ENCODE measurements at regions not wholly inside any gene's neighbourhood (a gene's known extent, or its start where the extent isn't known, plus 50 kb on each side); places are given as distances from the start of the nearest gene placed in this dataset.
"Not testable (repeated sequence)": the region's sequence is repeated elsewhere in the genome, so short reads cannot be mapped to it uniquely, and the experiment has no call there.

GRCh38 chr2:173573782-173574181 is 219.1 kb downstream of the CDCA7 start:
- ATAC-seq: not testable (repeated sequence)
- peak; percentile 68; the same call in 1 of the 2 replicates for TF ChIP-seq ZNF8 (CRISPR knock-in tag; IDR thresholded peaks at IDR 0.05)

GRCh38 chr2:173574324-173575112 is 219.8 kb downstream of the CDCA7 start:
- TF ChIP-seq GLIS3 (CRISPR knock-in tag; IDR thresholded peaks at IDR 0.05) (no peak), SNAI2 (CRISPR knock-in tag; IDR thresholded peaks at IDR 0.05) (no peak), ZFP3 (CRISPR knock-in tag; IDR thresholded peaks at IDR 0.05) (no peak), POU6F1 (CRISPR knock-in tag; IDR thresholded peaks at IDR 0.05; ENCODE audit: borderline replicate concordance, low read depth) (no peak), ESRRG (CRISPR knock-in tag; IDR thresholded peaks at IDR 0.05) (no peak), BACH2 (CRISPR knock-in tag; IDR thresholded peaks at IDR 0.05; ENCODE audit: borderline replicate concordance) (no peak), RARB (CRISPR knock-in tag; IDR thresholded peaks at IDR 0.05) (no peak), ZC3H10 (CRISPR knock-in tag; IDR thresholded peaks at IDR 0.05) (no peak), CSDC2 (CRISPR knock-in tag; IDR thresholded peaks at IDR 0.05) (no peak), ARNTL (CRISPR knock-in tag; IDR thresholded peaks at IDR 0.05; ENCODE audit: borderline replicate concordance, low read depth) (no peak), PPARA (CRISPR knock-in tag; IDR thresholded peaks at IDR 0.05; ENCODE audit: borderline replicate concordance) (no peak), OSR1 (CRISPR knock-in tag; IDR thresholded peaks at IDR 0.05) (no peak), ZNF8 (CRISPR knock-in tag; IDR thresholded peaks at IDR 0.05) (no peak), ZNF565 (CRISPR knock-in tag; conservative IDR thresholded peaks at IDR 0.05; ENCODE audit: low read depth) (no peak), ZFP30 (CRISPR knock-in tag; IDR thresholded peaks at IDR 0.05) (no peak), PATZ1 (CRISPR knock-in tag; IDR thresholded peaks at IDR 0.05; ENCODE audit: borderline replicate concordance) (no peak)
- TF ChIP-seq, protein P1, sequence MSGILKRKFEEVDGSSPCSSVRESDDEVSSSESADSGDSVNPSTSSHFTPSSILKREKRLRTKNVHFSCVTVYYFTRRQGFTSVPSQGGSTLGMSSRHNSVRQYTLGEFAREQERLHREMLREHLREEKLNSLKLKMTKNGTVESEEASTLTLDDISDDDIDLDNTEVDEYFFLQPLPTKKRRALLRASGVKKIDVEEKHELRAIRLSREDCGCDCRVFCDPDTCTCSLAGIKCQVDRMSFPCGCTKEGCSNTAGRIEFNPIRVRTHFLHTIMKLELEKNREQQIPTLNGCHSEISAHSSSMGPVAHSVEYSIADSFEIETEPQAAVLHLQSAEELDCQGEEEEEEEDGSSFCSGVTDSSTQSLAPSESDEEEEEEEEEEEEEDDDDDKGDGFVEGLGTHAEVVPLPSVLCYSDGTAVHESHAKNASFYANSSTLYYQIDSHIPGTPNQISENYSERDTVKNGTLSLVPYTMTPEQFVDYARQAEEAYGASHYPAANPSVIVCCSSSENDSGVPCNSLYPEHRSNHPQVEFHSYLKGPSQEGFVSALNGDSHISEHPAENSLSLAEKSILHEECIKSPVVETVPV (CRISPR knock-in tag; IDR thresholded peaks at IDR 0.05): no peak
- TF ChIP-seq, protein P2, sequence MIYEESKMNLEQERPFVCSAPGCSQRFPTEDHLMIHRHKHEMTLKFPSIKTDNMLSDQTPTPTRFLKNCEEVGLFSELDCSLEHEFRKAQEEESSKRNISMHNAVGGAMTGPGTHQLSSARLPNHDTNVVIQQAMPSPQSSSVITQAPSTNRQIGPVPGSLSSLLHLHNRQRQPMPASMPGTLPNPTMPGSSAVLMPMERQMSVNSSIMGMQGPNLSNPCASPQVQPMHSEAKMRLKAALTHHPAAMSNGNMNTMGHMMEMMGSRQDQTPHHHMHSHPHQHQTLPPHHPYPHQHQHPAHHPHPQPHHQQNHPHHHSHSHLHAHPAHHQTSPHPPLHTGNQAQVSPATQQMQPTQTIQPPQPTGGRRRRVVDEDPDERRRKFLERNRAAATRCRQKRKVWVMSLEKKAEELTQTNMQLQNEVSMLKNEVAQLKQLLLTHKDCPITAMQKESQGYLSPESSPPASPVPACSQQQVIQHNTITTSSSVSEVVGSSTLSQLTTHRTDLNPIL (CRISPR knock-in tag; IDR thresholded peaks at IDR 0.05; ENCODE audit: low read depth): no peak
- no peak for ATAC-seq

GRCh38 chr2:173578404-173579107 is 223.9 kb downstream of the CDCA7 start:
- TF ChIP-seq GLIS3 (CRISPR knock-in tag; IDR thresholded peaks at IDR 0.05) (no peak), ESRRG (CRISPR knock-in tag; IDR thresholded peaks at IDR 0.05) (no peak), ISL1 (CRISPR knock-in tag; IDR thresholded peaks at IDR 0.05) (no peak), RARB (CRISPR knock-in tag; IDR thresholded peaks at IDR 0.05) (no peak), POU6F1 (CRISPR knock-in tag; IDR thresholded peaks at IDR 0.05; ENCODE audit: borderline replicate concordance, low read depth) (no peak), ZFP30 (CRISPR knock-in tag; IDR thresholded peaks at IDR 0.05) (no peak), ZNF70 (CRISPR knock-in tag; IDR thresholded peaks at IDR 0.05) (no peak), CSDC2 (CRISPR knock-in tag; IDR thresholded peaks at IDR 0.05) (no peak), ZFP3 (CRISPR knock-in tag; IDR thresholded peaks at IDR 0.05) (no peak), PPARA (CRISPR knock-in tag; IDR thresholded peaks at IDR 0.05; ENCODE audit: borderline replicate concordance) (no peak), SNAI2 (CRISPR knock-in tag; IDR thresholded peaks at IDR 0.05) (no peak), TCF4 (CRISPR knock-in tag; IDR thresholded peaks at IDR 0.05; ENCODE audit: borderline replicate concordance) (no peak)
- TF ChIP-seq, protein P1 (CRISPR knock-in tag; IDR thresholded peaks at IDR 0.05): no peak
- TF ChIP-seq, protein P3, sequence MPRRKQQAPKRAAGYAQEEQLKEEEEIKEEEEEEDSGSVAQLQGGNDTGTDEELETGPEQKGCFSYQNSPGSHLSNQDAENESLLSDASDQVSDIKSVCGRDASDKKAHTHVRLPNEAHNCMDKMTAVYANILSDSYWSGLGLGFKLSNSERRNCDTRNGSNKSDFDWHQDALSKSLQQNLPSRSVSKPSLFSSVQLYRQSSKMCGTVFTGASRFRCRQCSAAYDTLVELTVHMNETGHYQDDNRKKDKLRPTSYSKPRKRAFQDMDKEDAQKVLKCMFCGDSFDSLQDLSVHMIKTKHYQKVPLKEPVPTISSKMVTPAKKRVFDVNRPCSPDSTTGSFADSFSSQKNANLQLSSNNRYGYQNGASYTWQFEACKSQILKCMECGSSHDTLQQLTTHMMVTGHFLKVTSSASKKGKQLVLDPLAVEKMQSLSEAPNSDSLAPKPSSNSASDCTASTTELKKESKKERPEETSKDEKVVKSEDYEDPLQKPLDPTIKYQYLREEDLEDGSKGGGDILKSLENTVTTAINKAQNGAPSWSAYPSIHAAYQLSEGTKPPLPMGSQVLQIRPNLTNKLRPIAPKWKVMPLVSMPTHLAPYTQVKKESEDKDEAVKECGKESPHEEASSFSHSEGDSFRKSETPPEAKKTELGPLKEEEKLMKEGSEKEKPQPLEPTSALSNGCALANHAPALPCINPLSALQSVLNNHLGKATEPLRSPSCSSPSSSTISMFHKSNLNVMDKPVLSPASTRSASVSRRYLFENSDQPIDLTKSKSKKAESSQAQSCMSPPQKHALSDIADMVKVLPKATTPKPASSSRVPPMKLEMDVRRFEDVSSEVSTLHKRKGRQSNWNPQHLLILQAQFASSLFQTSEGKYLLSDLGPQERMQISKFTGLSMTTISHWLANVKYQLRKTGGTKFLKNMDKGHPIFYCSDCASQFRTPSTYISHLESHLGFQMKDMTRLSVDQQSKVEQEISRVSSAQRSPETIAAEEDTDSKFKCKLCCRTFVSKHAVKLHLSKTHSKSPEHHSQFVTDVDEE (CRISPR knock-in tag; IDR thresholded peaks at IDR 0.05): no peak
- ATAC-seq: no peak

All from SK-N-SH treated with all-trans-retinoic acid at 6 μM for 48 hours (cell line).